DMS153 (cell line): ENCODE measurements at regions not wholly inside any gene's neighbourhood (a gene's known extent, or its start where the extent isn't known, plus 50 kb on each side); places are given as distances from the start of the nearest gene placed in this dataset.

Experiments
- DNase-seq: peaks from one replicate; lab custom pipeline; 2025; lab: John Stamatoyannopoulos, UW

DNA sequence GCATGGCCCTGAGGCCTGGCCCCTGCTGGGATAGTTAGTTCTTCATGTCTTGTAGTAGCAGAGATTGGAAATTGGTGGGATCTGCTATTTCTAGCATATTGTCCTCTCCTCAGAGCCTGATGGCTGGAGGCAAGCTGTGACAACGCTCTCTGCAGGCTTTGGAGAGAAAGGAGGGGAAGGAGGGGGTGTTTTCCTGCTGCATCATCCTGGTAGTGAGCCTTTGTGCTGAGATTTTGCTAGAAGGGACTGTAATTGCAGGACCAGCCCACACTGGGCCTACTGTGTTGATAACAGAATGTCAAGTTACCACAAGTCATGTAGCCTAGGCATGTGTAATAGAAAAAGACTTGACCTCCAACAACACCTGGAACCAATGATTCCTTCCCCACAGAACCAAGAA, 351.0 kb downstream of the SIPA1L2 start:
- DNase-seq, result no peak

DNA sequence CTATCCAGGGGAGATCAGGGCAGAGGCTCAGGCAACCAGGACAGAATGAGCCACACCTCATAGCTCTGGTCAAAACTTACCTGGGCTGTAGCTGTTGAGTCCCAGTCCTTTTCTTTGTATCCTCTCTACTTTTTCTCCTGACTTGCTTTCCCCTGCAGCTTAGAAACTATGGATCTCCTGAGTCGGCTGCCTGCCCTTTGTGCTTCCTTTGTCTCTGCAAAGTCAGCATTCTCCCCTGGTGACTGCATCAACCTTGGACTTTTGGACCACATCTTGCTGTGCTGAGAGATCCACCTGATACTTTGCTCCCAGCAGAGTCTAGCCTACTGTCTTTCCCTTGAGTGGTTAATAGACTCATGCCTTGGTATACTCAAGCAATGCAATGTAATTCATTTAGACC, 353.3 kb downstream of the SIPA1L2 start:
- DNase-seq, result no peak

DNA sequence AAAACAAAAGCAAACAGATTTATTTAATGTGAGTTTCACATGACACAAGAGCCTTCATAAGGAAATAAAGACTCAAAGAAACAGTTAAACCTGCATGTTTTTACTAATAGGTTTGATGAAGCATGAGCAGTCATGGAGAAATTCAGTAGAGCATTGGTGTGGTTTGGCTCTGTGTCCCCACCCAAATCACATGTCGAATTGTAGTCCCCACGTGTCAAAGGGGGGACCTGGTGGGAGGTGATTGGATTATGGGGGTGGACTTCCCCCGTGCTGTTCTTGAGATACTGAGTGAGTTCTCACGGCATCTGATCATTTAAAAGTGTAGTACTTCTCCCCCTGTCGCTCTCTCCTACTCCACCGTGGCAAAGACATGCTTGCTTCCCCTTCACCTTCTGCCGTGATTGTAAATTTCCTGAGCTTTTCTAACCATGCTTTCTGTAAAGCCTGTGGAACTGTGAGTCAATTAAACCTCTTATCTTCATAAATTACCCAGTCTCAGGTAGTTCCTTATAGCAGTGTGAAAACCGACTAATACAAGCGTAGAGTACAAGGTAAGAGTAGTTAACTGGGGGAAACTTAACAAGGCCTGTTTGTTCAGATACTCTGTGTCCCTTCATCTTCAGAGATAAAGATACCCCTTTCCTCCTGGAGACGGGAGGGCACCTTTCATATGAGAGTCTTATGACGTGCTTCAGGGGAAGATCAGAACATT, 354.8 kb downstream of the SIPA1L2 start:
- DNase-seq, result no peak

DNA sequence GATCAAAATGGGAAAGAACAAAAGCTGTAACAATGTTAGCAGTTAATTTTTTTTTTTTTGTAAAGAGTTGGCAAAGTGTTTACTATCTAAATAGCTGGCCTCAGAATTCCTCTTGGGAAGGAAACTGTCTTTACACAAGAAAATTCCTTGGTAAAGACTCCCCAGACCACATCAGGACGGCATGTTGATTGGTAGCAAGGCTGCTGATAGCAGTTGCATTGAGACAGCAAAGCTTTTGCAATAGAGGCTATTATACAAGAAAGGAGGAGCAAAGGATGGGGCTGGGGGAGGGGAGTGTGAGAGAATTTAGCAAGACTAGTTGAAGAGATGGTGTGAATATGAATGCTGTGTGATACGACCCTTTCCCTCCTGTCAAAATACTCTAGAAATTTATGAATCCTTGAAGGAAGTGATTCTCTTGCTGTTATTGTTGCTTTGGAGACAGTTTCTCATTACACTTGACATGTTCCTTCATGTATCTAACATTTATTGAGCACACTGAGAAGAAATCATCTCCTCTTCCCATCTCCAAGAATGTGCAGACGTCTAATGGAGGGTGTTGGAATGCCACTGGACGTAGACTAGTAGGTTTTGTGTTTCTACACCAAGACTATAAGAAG, 355.6 kb downstream of the SIPA1L2 start:
- no peak for DNase-seq

DNA sequence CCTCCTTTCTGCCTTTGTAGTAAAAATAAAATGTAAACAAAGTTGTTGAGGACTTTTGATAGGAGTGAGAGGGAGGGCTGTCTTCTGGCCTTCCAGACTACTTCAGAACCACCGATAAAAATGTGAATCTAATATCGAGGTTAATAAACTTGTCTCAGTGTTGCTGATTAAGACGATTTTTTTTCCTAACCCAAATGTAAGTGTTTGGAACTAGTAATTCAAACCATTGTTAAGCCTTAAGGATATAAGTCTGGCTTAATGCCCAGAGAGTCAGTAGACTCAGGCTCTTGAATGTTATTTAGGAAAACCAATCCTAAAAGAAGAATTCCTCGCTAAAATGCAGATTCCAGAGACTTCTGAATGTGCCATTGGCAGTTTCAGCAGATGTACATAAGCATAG, 356.9 kb downstream of the SIPA1L2 start:
- DNase-seq, result peak; percentile 23

DNA sequence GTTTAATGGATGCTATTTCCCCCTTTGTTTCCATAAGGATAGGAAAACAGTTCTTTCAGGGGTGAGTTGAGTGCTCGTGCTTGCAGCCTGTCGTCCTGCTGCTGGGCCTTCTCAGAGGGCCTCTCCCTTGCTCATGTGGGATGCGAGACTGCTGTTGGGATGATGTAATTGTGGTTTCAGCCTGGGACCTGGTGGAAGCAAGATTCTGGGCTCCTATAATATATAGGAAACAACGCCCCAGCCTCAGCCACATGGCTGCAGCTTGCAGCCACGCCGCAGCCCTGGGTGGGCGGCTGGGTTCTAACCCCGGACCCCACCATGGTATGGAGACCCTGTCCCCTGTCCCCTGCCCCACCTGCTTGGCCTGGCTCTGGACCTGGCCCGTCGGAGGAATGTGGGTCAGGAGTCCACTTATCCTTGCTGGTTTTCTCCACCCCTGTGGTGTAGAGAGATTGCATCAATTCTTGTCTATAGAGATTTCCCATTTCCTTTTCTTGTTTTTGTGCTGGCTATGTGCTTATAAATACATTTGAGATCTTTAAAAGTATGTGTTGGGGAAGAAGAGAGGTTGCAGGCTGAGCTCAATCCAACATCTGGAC, 357.8 kb downstream of the SIPA1L2 start:
- no peak for DNase-seq

DNA sequence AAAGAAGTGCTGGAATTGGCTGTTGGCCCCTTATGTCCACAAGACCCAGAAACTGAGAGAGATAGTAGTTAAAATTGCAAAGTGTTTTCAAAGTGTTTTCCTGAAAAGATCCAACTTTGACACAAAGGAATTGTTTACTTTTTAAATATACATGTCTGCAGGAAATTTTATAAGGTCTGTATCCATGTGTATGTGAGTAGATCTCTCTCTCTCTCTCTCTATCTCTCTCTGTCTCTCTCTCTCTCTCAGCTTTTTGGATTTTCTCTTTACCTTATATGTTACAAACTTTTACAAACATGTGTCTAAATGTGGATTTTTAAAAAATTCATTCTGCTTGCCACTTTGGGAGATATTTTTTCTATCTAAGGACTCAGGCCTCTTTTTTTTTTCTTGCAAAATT, 358.6 kb downstream of the SIPA1L2 start:
- no peak for DNase-seq

DNA sequence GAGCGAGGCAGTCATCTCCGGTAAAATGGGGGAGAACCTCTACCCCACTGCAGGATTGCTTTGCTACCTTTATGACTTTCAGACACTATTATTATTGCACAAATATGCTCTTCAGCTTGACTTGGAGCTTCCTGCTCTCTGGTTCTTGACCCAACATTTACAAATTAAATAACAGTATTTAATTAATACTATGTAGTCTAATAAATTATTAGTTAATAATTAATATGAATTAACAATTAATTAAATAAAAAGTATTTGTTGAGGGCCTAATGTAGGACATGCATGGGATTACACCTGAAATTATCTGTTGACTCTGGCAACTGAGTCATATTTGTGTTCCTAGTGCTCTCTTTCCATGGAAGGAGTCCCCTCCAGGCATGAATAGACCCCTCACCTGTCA, 359.9 kb downstream of the SIPA1L2 start:
- no peak for DNase-seq

DNA sequence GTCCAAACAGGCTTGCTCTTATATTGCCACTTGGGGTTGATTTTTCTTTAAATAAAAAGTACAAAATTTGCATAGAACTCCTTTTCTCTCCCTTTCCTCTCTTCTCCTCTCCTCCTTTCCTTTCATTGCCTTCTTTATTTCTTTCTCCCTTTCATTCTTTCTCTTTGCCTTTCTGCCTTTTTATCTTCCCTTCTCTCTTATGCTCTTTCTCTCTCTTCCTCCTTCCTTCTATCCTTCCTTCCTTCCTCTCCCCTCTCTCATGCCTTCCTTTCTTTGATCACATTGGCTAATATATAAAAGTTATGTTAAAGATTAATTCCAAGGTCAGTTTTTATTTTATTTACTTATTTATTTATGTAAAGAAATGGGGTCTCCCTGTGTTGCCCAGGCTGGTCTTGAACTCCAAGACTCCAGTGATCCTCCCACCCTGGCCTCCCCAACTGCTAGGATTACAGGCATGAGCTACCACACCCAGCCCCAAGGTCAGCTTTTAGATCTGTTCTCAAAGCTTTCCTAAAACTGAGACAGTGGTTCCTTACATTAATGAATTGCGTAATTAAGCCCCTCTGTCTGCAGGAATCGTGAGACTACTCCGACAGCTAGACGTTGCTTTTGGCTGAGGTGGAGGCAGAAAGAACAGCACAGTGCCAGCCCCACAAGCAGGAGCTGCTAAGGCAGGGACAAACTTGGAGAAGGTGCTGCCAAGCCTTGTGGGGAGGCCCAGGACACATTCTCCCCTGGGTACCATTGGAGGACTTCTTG, 361.9 kb downstream of the SIPA1L2 start:
- DNase-seq, result no peak

DNA sequence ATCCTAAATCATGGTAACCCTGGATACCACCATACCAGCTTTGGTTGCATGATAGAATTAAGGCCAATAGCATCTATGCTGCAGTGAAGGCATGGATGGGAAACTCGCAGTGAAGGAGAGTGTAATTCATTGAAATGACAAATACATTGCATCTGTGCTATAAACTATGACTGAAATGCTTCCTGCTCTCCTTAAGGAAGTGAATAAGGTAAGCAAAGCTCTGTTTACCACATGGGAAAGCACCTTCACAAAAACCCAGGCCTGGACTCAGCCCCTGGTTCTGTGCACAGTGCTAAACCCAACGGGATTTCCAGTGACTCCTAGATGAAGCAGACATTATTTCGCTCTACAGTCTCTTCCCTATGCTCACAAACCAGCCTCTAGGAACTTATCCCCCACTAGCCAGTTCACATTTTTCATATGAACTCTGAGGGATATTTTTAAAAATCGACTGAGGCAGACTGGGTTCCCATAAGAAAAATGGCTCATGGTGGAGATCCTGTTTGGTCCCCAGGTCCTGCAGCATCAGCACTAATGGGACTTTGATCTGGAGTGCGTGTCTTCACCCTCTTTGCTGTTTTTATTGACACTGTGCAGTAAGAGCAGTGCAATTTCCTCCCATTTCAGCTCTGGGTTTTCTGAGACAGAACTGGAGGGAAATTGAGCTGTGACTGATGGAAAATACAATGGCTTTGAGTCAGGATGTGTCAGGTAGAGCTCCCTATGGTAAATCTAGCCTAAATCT, 362.7 kb downstream of the SIPA1L2 start:
- DNase-seq, result peak; percentile 24

DNA sequence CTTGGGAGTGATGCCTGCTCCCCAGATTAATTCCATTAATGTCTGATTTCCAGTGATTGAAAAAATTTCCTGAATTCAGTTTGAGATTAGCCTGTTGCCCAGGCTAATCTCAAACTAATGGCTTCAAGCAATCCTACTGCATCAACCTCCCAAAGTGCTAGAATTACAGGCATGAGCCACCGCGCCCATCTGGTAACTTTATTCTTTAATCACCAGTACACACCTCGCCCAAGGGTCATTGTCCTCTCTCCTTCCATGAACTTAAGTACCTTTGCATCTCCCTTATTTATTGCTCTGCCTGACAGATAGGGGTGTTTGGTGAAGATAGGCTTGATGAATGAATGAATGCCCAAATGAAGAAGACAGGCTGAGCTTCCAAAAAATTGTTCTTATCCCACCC, 366.5 kb downstream of the SIPA1L2 start:
- DNase-seq, result no peak

DNA sequence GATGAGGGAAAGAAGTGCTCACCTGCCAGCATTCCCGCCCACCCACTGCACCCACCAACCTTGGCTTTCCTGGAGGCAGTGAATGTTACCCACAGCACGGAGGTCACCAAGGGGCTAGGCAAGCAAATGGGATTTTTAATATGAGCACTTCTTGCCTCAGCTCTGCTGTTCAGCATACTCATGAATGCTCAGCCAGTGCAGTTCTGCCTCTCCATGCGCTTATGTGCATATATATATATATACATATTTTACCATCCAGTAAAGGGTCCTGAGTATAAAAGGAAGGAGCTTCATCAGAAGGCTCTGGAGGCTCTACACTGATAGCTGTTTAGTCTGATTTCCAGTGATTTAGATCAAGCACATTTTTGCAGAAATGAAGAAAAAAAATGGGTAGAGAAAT, 366.9 kb downstream of the SIPA1L2 start:
- DNase-seq, result no peak

DNA sequence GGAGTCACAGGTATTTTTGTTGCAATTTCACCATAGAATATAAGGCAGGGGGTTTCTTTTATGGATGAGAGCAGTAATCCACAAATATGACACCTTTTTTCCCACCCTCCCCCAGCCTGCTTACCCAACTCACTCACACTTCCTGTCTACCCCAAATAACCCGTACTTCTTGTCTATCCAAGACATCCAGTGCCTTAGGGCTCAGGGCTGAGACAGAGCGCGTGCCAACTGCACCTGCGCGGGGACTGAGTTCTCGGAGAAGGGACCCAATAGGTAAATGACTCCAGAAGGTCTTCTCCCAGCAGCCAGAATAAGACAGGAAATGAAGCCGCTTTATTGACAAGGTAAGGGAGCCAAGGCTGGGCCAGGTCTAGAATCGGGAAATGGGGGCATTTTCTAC, 369.1 kb downstream of the SIPA1L2 start:
- DNase-seq, result no peak

DNA sequence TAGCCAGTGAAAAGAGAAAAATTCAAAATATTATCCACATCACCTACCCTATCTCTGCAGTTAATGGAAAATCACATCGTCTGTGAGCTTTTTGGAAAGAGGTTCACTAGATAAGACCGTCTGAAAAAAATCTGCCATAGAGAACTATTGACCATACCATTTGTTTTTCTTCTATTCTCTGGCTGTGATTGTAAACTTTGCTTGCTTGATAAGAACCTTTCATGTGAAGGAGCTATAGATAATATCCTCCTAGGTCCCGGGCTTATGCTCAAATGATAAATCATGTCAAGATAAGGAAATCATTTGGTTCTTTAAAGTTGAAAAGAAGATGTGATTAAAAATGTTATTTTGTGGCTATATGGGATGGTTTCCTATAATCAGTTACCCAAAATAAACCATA, 369.9 kb downstream of the SIPA1L2 start:
- DNase-seq, result no peak

DNA sequence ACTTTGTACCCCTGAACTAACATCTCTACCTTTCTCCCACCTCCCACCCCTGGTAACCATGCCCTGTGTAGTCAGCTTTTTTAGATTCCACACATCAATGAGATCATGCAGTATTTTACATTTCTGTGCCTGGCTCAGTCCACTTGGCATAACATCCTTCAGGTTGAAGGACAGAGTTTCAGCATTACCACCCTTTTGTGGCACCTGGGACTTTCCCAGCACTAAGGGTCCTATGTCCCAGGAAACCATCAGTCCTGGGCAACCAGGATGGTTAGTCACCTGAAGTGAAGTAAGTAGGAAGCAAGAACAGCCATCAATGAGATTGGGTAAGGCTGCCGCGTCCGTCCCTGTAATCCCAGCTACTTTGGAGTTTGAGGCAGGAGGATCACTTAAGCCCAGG, 370.6 kb downstream of the SIPA1L2 start:
- no peak for DNase-seq

DNA sequence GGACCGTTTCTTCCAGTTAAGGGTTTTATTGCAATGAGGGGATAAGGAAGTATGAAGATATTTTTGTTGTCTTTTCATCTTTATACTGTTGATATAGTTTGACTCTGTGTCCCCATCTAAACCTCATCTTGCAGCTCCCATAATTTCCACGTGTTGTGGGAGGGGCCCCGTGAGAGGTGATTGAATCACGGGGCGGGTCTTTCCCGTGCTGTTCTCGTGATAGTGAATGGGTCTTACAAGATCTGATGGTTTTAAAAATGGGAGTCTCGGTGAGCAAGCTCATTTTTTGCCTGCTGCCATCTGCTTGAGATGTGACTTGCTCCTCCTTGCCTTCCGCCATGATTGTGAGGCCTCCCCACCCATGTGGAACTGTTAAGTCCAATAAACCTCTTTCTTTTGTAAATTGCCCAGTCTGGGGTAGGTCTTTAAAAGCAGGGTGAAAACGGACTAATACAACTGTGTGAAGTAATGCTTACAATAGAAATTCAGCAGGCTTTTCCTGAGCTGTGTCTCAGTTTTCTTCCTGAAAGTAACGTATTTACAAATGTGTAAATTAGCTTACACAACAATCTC, 377.3 kb downstream of the SIPA1L2 start:
- DNase-seq, result no peak

DNA sequence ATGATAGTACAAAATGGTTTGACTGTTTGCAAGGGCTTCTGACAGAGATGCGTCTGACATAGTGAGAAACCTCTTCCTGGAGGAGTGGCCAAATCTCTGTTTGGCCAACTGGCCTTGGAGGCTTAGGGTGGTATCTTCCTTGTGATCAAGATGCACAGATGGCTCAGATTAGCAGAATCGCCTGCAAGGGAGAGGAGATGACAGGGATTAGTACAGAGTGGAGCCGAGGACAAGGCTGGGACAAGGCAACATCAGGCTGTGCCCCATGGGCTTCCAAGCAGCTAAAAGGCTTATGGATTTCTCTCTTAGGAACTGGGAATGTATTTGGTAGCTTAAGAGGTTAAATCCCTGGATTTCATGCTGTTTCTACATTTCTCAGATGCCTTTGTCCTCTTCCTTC, 379.1 kb downstream of the SIPA1L2 start:
- no peak for DNase-seq

DNA sequence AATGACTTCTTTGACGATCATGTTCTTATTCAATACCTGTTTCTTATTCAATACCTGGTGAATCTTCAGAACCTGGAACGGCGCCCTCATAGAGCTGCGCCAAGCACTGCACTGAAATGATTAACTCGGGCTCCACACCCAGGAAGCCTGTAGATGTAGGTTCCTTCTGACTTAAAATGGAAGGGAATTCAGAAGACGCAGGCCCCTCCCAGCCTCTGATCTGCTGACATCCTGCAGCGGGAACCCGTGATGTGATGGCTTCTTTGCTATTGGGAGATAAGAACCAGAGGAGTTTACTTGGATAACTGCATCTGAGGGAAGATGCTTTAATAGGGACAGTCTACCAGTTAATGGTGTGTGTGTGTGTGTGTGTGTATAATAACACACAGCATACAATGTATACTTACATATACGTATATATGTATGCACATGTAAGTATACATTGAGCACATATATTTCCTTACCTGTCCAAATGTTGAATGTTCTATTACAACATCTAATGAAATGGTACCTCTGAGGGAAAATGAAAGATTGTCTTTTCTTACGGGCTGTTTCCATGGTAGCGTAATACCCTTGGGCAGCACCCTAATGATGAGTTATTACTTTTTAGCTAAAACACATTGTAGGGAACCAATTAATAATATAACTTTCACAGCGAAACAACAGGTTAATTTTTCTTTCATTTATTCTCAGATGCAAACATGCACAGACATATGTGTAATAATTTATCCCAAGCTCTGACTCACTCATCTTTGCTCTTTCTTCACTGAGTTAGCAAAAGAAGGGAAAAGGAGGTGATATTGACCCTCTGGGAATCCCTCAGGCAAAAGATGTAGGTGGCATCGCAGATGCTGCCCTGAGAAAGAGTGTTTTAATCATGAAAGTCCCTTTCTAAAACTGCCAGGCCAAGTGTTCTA, 379.8 kb downstream of the SIPA1L2 start:
- DNase-seq, result no peak

DNA sequence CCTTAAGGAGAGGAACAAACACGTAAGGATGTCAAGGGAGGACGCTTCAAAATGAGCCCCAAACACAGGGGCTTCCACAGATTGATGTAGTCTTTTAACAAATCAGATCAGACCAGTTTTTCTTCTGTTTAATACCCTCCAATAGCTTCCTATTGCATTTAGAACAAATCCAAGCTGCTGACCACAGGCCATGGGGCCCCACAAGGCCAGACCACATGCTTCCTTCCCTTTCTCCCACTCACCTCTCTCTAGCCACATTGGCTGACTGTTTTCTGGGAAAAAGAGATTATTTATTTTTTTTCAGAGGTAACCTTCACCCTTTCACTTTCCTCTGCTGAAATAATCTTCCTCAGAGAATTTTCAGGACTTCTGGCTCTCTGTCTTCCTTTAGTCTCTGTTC, 380.6 kb downstream of the SIPA1L2 start:
- DNase-seq, result no peak

DNA sequence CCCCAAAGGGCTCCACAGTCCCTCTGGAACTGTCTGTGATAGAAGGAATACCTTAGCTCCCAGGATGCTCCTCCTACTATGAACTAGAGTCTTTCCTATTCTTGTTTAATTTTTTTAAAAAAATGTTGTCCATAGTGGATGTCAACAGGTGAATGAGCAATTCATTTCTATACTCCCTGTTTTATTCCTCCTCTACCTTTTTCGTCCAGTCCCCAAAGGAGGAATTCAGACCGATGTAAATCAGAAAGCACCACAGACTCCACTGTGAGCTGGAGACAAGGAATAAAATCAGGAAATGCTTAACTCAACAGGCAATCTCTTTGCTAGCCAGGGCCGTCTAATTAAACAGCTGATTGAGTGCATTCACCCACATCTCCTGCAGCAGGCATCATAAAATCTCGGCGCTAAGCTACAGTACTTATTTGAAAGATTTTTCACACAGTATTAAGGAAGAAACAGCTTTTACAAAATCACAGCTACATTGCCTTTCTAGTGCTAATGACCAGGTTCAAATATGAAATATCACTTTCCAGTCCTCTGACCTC, 381.6 kb downstream of the SIPA1L2 start:
- DNase-seq, result peak; percentile 61
